ENCODE measurements at regions not wholly inside any gene's neighbourhood (a gene's known extent, or its start where the extent isn't known, plus 50 kb on each side); places are given as distances from the start of the nearest gene placed in this dataset.
A peak's percentile ranks its signal among the peaks of the same experiment; 100 is the strongest.
"Not testable (repeated sequence)": the region's sequence is repeated elsewhere in the genome, so short reads cannot be mapped to it uniquely, and the experiment has no call there.

DNA sequence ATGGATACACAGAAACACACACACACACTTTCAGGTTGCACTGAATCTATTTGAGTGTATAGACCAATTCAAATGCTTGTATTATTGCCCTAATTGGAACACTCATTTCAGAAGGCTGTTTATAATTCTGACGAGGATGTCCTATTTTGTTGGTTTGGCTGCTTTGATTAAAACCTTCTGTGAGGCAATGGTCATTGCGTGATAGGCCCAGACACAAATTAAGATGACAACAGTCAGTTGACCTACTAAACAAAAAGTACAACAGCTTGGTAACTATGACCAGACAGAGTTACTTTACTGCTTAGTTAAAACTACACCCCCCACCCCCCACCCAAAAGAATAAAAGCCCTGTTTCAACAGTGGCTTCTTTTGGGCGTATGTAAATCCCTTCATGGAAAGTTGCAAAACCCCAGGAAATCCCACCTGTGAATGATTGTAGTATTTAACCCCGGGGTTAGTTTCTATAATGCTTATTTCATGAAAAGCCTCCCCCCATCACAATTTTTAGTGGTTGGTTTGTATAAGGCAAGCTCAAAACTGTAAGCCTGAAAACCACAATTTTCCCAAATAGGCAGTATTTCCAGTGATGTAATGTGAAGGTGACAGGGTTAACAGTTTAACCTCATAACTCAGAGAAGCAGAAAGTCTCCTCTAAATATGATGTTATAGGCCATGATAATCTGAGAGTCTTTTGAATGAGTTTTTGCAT, 340.8 kb downstream of the FGF10 start:
- DNase-seq, result peak; percentile 63

DNA sequence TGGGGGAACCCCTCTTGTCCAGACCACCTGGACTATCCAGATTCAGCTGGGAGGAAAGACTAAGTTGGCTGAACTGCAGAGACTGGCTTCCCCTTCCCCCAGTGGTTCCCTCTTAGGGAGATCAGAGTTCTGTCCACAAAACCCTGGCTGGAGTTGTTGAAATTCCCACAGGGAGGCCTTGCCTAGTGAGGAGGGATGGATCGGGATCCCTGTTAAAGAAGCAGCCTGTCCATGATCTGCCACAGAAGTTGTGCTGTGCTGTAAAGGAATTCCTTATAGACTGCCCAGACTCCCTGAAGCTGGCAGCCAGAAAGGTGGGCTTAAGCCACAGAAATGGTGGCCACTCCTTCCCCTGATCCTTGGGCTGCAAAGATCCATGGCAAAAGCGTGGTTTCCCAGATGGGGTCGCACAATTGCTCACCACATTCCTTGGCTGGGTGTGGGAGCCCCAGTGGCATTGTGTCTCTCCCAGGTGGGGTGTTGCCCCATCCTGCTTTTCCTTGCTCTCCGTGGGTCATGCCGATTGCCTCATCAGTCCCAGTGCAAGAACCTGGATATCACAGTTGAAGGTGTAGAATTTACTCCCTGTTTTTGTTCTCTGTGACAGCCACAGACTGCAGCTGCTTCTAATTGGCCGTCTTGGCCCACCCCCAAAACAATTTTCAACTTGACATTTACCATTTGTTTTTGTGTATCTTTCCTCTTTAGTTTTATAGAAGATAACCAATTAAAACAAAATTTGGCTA, 342.4 kb downstream of the FGF10 start:
- DNase-seq, result no peak

DNA sequence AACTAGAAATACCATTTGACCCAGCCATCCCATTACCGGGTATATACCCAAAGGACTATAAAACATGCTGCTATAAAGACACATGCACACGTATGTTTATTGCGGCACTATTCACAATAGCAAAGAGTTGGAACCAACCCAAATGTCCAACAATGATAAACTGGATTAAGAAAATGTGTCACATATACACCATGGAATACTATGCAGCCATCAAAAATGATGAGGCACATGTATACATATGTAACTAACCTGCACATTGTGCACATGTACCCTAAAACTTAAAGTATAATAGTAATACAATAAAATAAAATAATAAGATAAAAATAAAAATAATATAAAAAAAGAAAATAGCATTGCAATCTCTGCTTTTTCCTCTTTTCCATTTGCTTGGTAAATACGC, 344.7 kb downstream of the FGF10 start:
- DNase-seq, result not testable (repeated sequence)

DNA sequence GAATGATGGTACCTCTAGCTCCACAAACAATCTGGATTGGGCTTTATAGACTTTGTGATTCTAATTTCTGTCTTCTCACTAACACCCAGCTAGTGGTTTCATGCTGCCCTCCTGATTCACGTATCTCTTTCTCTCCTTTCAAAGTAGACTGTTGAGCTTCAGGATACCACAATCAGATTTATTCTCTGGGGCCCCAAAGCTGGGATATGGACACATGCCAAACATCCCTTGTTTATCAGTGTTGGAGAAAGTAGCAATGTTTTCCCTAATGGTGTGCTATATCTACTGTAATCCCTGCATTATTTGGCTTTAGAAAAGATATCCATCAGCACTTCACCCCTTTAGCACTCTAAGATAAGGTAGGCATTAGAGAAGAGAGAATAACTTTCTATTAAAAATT, 361.0 kb downstream of the FGF10 start:
- no peak for DNase-seq

DNA sequence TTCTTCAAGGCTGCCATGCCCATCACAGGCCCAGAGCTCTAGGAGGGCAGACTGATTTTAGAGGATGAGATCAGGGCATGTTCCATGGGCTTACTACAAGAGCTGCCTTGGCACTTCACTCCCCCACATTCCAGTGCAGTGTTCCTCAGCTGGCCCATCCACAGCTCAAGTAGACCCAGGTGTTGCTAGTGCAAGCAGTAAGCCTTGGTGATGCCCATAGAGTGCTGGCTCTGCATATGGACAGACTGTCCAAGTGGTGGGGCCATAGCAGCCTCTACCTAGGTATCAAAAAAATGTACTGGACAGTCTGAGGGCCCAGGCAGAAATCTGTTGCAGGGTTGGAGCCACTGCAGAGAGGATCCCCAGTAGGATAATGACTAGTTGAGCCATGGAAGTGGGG, 366.6 kb downstream of the FGF10 start:
- no peak for DNase-seq

DNA sequence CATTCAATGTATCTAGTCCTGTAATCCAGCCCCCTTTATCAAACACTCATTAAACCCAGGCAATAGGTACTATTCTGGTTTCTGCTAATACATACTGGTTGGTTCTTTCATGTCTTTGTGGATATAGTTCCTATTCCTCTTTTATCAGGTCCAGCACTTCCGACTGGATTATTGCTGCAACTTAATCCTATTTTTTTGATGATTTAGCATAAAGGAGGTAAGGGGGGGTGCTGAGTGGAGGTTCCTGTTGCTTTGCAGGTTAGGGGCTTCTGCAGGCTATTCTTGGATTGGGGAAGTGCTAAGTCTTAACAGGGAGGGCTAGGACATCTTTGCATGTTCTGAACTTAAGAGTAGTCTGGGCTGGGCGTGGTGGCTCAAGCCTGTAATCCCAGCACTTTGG, 377.7 kb downstream of the FGF10 start:
- DNase-seq, result no peak

DNA sequence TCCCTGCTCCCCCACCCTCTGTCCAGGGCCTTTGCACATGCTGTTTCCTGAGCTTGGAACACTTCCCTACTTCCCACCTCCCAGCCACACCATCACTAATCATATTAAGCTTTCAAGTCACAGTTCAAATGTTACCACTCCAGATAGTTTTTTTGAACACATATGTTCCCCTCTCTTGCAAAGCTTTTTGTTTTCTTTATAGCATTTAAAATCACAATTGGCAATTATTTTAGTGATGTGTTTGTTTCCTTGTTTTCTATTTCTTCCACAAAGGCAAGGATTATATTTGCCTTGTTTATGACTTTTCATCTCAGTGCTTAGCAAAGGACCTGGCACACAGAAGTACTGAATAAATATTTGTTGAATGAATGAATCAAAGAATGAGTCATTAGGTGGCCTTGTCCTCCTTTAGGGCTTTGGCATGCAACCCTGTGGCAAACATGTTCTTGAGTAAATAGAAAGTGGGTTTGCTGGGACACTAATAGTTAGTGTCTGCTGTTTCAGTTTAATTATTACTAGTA, 386.8 kb downstream of the FGF10 start:
- no peak for DNase-seq

DNA sequence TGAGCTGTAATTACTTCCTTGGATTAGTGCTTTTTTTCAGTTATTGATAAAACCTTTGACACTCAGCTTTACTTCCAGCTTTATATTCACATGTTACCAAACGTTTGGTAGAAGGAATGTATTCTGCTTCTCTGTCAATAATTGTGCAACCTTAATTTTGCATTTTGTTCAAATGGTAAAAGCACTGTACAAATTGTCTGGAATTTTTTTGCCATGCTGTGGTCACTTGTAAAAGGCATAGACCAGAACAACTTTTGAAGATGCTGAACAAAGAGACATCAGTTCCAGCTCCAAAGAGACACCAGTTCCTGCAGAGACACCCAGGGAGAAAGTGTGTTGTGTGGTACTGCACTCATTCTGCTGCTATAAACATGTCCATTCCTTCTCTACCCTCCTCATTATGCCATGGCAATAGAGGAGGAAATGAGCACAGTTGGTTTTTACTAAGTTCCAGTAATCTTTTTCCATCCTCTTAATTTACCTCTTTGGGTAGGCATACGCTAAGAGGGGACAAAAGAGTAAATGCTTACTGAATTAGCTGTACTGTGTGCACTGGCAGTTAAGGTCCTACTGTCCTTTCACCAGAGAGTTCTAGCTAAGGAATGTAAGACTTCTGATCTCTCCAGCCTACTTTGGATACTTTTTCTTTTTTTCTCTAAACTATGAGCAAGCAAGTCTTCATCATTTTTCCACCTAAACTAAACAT, 387.4 kb downstream of the FGF10 start:
- no peak for DNase-seq

DNA sequence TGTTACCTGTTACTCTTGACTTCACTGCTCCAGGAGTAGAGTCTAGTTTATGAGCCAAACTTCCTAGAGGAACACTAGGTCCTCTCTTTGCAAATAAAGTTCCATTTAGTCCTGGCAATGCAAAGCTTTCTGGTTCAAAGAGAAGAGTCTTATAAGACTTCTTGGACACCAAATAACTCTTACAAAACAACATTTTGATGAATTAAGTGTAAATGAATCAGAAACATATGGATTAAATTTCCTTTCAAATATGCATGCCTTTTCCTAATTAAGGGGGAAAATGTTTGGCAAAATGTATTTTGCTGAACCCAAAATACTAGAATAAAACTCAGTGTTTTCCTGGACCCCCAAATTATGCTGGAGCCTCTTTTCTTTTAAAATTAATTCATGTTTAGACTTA, 388.0 kb downstream of the FGF10 start:
- no peak for DNase-seq

DNA sequence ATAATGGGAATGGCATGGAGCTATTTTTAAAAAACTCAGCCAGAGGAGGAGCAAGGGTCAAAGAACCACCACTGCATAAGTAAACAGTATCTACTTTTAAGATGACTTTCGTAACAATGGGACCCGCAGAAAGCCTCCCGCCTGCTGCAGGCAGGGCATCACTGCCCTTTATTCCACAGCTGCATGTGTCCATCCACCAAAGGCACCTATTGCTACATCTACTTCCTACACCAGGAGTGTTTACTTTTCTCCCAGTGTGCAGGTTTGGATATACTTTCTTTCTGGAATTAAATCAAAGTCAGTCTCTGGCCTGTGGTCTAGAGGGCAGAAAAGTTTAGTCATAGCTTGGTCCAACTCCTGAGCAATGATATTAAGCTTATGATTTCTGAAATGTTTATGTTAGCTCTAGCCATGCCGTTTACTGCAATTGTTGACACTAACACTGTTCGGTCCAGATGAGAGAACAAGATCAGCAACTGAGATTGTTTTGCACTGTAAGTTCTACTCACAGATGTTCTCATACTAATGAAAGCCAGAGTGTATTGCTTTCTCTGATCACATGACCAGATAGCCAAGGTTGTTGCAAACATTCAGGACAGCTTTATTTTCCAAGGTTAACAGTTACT, 391.5 kb downstream of the FGF10 start:
- no peak for DNase-seq

DNA sequence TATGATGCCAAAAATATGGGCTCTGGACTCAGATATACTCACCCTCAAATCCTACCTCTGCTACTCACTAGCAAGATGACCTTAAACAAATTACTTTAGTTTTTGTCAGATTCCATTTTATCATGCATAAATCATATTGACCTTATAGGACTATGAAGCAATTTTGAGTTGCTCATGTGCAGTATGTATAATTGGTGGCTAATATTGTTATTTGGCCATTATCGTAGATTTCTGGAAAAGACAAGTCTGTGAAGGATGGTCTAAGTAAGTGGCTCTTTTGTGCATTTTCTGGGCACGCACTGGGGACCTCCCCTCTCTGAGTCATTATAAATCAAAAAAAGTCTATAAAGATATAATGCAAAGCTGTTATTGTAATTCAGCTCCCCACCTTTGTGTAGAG, 393.0 kb downstream of the FGF10 start:
- DNase-seq, result no peak

DNA sequence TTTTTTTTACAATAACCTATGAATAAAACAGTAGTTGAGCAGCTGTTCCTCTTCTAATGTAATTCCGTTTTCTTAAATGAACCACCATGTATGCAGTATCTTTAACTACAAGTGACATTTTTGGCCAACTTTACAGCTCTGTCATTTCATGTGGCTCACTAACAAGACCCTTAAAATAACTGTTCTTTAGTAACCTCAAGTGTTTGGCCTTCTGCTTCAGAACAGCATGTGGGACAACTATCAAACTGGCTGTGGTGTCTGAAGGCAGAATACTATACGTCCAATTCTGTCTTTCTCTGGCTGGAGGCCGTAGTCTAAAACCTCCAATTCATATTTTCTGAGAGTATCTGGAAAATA, 391.4 kb downstream of the NNT start:
- no peak for DNase-seq

DNA sequence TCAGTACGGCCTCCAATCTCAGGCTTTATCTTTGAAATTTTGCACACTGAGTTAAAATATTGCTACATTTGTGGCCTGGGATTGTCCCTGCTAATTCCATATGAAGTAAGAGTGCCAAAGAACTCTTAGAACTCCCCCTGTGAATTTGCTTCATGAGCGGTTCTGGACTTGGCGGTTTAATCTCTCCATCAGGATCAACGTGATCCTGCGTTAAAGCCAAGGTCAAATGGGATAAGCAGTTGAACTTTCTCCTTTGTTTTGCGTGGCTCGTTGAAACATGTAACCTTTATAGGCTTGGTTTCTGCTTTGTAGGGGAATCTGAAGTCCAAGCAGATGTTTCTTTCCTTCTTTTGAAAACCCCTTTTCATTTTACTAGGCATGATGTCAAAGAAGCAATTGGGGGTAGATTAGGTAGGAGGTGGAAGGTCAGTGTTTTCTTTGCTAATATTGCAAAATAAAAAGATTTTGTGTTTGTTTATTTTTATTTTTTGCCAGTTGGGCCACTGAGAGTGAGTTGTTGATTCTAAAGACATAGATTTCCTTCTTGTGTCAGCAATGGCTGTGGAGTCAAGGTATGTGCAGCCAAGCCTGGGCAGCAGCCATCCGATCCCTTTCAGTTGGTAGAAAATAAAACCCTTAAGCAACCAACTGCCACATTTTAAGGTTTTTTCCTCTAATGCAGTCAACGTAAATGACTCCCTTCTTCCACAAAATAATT, 390.8 kb downstream of the NNT start:
- no peak for DNase-seq

DNA sequence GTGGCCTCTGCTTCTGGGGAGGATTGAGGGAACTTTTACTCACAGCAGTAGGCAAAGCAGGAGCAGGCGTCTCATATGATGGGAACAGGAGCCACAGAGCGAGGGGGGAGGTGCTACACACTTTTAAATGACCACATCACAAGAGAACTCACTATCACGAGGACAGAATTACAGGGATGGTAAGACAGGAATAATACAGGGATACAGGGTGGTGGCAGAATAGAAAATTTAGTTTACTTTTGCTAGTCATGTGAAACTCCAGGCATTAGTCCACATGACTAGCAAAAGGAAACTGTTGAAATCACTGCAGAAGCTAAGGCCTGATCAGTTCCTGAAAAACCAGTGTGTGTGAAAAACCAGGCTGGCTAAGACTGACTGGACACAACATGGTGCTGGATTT, 382.4 kb downstream of the NNT start:
- no peak for DNase-seq

DNA sequence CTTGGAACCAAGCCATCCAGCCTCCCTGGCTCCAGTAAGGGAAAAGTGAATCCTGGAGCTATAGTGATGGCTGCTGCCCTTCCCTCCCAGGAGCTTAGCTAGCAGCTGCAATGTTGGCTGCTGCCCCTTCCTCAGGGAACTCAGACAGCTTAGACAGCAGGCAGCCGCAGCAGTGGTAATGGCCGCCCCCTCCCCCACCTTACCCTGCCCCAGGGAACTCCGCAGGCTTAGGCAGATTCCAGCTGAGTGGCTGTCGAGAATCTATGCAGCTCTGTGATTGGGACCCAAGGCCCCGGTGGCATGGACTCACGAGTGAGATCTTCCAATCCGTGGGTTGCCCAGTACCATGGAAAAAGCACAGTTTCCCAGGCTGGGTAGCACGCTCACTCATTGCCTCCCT, 378.6 kb downstream of the NNT start:
- no peak for DNase-seq

DNA sequence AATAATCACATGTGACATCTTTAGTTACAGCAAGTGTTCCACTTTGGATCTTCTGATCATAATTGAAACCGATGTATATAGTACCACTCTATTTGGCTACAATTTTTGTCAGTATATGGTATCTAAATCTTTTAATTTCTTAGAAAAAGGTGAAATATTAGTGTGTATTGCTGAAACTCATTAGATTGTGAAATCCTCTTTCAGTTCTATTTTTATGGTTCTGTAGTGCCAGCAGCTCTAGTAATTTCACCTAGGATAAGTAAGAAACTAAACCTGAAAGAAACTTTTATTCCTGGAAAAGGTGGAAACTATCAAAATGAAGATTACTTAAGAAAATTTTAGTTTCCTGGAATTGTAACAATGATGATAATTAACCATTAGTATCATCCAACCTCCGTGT, 370.9 kb downstream of the NNT start:
- no peak for DNase-seq

DNA sequence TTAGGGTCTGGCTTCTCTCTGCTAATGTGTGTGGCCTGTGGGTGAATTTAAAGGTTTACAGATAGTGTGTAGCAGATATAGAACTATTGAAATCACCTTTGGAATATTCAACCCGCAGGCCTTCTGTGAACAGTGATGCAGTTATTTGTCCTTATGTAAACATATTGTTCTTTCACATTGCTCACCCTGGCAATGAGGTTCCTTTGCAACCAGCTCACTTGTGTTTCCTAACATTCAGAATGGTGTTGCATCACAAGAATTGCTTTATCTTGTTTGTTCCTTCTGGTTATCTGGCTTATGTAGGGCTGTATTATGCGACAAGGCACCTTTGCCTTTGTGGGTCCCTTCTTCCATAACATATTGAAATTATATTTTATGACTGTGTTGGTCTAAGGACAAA, 370.3 kb downstream of the NNT start:
- no peak for DNase-seq

DNA sequence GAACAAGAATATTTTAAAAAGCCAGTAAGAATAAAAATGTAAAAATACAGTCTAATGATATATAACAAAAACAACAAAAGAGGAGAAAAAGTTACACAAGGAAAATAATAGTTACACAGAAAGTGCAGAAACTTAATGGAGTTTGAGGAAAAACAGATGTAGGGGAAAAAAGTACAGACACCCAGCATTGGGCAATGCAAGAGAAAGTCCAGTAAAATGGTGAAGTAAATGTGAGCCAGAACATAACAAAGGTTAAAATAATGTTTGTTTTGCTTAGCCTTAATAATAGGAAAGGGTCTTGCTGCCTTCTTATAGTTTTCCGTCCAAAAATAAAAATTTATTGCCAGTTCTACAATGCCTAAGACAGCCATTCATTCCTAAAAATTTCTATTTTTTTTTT, 364.2 kb downstream of the NNT start:
- DNase-seq, result no peak

DNA sequence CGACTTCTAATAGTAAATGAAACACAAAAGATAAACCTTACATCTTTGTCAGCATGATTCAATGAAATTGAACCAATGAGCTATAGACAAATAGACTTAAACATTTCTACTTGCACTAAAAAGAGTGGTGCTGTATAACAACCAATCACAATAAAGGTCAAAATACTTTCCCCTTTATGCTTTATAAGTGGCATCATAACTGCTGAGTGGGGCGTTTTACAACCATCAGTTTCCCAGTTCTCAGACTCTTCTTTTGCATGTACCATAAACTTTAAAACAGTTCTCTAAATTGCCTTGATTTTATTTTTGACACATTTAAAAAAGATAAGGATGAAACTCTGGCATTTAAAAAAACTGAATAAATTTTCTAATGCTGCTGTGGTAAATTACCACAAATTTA, 356.2 kb downstream of the NNT start:
- DNase-seq, result no peak

DNA sequence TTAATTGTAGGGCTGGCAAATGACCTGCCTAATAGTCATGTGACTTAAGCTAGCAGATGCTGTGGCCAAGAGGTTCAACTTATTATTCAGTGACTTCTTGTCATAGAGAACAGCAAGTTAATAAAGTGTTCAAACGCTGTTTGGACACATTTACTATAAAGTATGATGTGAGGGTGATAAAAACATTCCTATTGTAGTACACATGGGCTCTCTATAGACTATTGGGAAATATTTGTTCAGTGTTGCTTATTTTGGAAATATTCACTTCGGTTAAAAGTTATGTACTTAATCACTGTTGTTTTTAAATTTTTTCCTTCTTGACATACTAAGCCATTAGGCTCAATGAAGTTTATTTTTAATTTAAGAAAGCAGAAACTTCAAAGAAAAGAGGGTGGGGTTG, 345.0 kb downstream of the NNT start:
- no peak for DNase-seq

DNA sequence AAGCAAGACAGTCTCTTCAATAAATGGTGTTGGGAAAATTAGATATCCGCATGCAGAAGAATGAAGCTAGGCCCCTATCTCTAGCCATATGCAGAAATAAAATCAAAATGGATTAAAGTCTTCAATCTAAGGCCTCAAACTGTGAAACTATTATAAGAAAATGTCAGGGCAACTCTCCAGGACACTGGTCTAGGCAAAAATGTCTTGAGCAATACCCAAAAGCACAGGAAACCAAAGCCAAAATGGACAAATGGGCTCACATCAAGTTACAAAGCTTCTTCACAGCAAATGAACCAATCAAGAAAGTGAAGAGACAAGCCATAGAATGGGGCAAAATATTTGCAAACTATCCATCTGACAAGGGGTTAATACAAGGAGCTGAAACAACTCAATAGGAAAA, 338.8 kb downstream of the NNT start:
- DNase-seq, result no peak

DNA sequence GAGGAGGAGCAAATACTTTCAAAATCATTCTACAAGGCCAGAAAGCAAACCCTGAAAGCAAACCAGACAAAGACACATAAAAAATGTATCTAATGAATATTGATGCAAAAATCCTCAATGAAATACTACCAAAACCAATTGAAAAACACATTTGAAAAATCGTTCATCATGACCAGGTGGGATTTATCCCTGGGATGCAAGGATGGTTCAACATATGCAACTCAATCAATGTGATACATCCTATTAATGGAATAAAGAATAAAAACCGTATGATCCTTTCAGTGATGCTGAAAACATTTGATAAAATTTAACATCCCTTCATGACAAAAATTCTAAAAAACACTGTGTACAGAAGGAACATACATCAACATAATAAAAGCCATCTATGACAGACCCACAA, 337.6 kb downstream of the NNT start:
- no peak for DNase-seq

DNA sequence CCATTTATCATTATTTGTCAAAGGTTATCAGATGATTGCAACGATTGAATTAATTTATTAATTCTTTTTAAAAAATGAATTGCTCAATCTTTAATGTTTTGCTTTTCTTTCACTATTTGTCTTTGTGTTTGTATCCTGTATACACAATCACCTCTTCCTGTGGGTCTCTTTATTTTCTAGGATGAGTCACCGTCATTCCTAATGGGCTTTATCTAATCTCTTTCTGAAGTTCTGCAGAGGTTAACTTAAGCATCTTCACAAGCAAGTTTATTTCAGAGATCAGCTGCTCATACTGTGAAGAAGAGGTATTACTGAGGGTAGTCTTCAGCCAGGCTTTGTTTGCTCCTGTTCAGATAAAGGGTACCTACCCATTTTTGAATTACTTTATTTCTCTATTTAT, 323.9 kb downstream of the NNT start:
- DNase-seq, result no peak

All from eye (tissue), 1 donor.